Stimulated activated CD4-positive, alpha-beta T cell treated with anti-CD3 and anti-CD28 coated beads, Interleukin-12 subunit alpha, Interleukin-12 subunit beta, amount 100 ng/mL, for 48 hours (primary cell): ENCODE measurements at regions not wholly inside any gene's neighbourhood (a gene's known extent, or its start where the extent isn't known, plus 50 kb on each side); places are given as distances from the start of the nearest gene placed in this dataset.

Experiments used
- DNase-seq, 3 donors: peaks; one replicate each; pipeline ENCODE4 v3.0.0-alpha.2; 2020; ENCODE audit warnings: low read depth in 2 of 3, low spot score in 1 of 3

DNA sequence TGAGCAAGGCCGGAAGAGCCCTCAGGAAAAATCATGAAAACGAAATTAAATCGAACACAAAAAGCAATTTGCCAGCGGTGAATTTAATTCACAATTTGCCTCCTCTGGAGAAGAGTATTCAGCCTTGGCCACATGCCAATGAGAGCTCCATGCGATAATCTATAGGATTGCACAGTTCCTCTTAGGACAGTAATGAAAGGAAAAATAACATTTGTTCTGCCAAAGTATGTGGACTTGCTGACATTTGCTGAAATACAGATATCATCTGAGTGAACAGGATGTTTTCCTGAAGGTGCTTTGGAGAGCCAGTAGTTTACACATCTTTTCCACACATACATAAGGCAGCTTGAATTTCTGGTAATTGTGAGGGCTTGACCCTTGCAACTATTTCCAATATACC lies 188.6 kb upstream of the PDZRN3 start:
- DNase-seq = no peak

GRCh38 chr3:73812054-73812453 lies 187.3 kb upstream of the PDZRN3 start:
- DNase-seq = no peak

DNA sequence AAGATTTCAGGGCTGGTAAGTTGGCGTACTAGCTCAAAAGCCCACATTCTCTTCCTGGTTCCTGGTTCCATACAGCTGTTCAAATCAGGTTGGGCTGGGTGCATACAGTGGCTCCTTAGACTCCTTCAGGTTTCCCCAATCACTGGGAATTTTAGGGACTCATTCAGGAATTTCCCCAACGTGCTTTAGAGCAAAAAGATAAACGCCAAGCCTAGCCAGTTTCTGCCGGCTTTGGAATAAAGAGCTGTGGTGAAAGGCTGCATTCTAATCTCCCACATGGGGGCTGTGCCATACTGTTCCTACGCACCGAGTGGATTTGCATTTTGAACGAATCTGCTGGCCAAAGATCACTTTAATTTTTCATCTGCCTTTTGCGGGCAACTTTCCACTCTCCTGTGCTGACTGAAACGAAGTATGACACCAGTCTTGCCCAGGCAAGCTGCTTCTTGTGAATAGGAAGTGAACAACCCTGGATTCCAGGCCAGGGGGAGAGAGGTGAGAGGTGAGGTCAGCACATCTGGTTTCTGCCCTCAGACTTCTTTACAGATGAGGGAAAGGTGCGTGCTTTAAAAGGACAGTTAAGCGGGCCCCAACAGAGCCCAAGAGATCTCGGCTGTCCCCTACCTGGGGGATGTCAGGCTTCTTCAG lies 184.2 kb upstream of the PDZRN3 start:
- DNase-seq = no peak

DNA sequence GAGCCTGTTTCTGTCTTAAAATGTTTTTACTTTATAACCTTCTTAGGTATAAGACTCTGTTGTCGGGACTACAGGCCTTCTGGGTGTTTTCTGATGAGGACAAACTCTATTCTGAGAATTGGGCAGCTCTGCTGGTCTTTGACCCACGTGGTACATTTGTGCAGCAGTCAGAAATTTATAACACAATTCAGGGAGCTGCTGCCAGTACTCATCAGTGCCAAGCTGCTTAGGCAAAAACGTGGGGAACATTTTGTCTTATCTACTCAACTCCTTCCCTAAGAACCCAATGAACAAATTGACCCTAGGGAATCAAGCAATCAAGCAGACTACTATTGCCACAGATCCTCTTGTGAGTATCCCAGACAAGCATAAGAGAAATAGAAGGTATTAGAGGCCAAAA lies 180.7 kb upstream of the PDZRN3 start:
- no peak for DNase-seq

DNA sequence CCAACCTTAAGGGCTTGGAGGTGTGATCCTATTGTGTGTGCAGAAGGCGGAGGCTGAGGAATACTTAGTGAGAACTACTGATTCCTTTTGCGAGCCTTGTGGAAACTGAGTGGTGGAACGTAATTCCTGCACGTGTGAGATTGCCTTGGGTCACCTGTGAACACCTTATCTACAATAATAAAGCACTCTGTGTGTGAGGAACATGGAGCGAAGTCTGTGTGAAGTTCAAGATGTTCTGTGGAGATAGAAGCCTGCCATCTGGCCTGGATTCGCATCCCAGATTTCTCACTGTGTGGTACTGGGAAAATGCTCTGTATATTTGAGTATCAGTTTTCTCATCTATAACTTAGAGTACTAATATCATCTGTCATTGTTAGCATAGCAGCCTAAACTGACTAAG lies 179.5 kb upstream of the PDZRN3 start:
- DNase-seq = no peak

DNA sequence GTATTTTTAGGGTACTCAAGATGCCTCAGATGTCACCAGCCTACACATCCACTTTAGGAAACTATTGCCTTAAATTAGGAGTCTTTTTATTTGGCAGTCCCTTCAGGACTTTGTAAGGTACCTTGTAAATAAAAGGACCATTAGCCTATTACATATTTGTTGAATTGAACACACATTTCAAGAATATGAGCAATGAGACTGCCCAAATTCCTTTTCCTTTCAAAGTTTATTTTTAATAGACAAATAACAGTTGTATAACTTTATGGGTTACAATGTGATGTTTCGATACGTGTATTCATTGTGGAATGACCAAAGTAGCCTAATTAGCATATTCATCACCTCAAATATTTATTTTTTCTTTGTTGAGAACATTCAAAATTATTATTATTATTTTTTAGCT lies 176.7 kb upstream of the PDZRN3 start:
- DNase-seq = no peak

GRCh38 chr3:73797311-73797710 lies 172.6 kb upstream of the PDZRN3 start:
- DNase-seq = no peak

DNA sequence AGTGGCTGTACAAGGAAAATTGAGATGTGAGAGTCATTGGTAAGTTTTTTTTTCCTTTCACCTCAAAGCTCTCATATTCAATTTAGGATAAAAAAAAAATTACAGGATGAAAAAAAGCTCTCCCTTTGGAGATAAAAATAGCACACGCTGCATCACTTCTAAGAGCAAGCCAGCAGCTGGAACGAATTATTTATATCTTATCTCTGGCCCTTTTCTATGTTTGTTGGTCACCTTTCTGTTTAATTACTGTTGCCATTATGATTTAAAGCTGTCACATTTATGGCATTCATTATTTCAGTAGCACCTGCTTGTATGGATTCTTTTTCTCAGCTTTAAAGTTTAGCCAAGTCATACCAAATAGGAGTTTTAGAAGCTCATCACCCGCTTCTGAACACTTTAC lies 171.6 kb upstream of the PDZRN3 start:
- no peak for DNase-seq

GRCh38 chr3:73791356-73791755 lies 166.6 kb upstream of the PDZRN3 start:
- no peak for DNase-seq

DNA sequence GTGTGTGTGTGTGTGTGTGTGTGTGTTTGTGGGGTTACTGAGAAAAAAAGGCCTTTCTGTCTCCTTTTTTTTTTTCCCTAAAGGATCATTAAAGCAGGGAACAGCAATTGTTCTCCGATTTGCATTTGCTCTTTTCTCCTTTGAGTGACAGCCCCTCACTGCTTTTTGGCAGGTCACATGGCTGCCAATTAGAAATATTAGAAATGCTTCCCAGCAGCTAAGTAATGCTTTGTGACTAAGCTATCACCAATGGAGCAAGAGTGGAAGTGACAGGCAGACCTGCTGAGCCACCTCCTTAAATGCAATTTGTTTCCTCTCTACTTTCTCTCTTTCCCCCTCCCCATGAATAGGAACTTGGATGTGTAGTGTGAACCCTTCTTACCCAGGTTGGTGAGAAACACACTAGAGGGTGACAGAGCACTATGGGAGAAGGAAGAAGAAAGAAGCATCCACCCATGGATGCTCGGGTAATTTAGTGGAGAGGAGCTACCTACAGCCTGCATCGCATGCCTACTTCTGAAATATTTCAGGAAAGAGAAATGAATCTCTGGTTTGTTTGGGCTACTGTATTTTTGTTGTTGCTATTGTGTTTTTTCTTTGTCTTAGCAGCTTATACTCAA lies 165.2 kb upstream of the PDZRN3 start:
- DNase-seq = no peak

DNA sequence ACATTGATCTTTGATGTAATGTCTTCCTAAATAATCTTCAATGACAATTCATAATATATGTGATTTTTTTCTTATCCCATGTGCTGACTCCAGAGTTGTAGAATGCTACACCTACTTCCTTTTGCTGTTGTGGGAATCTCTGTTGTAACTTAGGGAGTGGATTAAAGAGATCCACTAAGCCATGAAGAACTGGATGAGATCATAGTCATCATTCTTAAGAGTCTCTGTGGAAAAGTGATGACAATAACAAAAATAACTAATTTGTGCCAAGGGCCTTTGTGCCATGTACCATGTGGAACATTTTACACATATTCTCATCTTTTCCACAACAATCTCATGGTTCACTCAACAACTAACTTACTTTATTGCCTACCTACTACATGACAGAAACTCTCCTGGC lies 162.9 kb upstream of the PDZRN3 start:
- no peak for DNase-seq

- no peak for DNase-seq
Measured at GRCh38 chr3:73786998-73787397, 162.3 kb upstream of the PDZRN3 start.

GRCh38 chr3:73786321-73786807 lies 161.6 kb upstream of the PDZRN3 start:
- DNase-seq = no peak

DNA sequence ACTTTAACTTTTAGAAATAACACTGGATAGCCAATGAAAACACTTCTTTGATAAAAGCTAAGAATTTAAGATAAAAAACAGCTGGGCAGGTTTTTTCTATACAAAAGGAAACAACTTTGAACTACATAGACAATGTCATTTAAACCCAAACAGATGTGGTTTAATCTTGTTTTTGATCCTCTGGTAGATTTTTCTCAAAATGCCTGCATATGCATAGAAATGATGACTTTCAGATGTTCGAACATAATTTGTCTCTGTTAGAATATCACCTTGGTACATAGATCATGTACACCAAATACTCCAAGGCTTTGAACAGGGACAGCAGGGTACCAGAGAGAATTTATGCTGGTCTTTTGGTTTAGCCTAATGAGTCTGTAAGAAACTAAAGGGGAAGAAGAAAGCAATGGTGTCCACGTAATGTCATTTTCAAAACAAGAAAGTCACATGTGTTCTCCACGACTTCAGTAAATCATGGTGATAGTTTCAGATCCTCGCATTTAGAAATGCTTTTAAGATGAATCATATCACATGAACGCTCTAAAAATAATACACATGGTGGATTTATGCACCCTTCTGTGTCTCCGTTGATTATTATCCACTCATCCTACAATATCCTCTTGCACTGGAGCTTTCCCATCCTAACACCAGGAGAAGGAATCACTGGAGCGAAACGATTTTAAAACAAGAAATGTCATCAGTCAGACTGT lies 160.1 kb upstream of the PDZRN3 start:
- DNase-seq = no peak

- no peak for DNase-seq
Measured at GRCh38 chr3:73783811-73784210, 159.1 kb upstream of the PDZRN3 start.

- DNase-seq = no peak
Measured at GRCh38 chr3:73781541-73781940, 156.8 kb upstream of the PDZRN3 start.

GRCh38 chr3:73774645-73775044 lies 149.9 kb upstream of the PDZRN3 start:
- DNase-seq = no peak

DNA sequence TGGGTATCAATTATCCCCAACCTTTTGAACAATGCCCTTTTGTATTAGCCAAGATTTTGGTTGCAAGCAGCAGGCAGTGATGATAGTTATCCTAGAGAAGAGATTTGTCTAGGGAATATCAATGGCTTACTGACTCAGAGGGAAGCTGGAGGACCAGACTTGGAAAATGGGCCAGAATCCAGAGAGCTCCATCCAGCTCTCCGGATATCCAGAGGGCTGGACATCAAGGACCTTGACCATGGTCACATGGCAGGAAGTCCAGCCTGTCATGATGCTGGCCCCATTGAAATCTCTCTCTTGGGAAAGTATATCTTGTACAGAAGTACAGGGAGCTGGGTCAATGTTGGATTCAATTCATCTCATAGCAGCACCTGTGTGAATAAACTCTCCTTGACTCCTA lies 148.5 kb upstream of the PDZRN3 start:
- no peak for DNase-seq

DNA sequence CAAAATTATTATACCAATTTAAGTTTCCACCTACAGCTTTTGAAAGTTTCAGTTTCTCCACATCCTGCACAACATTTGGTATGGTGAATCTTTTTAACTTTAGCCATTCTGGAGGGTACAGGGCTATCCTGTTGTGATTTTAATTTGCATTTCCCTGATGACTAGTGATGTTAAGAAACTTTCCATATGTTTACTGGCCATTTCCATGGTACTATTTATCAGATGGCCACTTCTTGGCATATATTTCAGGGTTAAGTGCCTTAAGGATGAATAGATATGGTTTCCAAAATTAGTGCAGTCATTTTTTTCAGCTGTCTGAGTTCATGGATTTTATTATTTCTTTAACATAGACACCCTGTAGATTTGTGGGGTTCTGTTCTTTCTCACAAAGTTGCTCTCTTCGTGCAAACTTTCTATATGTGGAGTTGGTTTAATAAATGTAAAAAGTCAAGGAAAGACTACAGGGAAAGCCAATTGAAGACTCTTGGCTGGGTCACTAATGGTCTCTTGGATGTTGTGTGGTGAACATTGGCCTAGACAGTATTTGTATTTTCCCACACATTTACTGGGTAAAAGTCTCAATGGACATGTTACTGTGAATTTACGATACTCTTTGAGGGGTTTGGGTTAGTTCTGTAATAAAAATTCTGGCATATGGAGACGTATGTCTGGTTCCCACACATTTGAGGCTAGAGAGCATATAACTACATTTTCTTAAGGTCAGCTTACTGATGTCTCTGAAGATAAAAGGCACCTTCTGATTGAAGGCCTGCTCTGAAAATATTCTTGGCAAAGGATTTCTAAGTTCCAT lies 147.5 kb upstream of the PDZRN3 start:
- DNase-seq = no peak

- DNase-seq = no peak
Measured at GRCh38 chr3:73768524-73769308, 144.0 kb upstream of the PDZRN3 start.
